ENCODE measurements at regions not wholly inside any gene's neighbourhood (a gene's known extent, or its start where the extent isn't known, plus 50 kb on each side); places are given as distances from the start of the nearest gene placed in this dataset.

- Mint-ChIP-seq H3K9me3 (peaks cover 15% of the 10 kb centered on the region), H3K27ac (no peak overlapping the region), H3K27me3 (ENCODE audit: low read depth) (no peaks in the 10 kb centered on the region), H3K4me1 (no peaks in the 10 kb centered on the region), H3K4me3 (no peak overlapping the region), H3K36me3 (no peaks in the 10 kb centered on the region)
- ChIA-PET POLR2A (no interaction called here), CTCF (no interaction called here)
- DNase-seq (ENCODE audit: low spot score) (no peak), ATAC-seq (no peak)
- no peak for TF ChIP-seq TCF7 (CRISPR knock-in tag; IDR thresholded peaks at IDR 0.05; ENCODE audit: low read depth)
- no peak for TF ChIP-seq CREB1 (CRISPR knock-in tag; IDR thresholded peaks at IDR 0.05)
- no peak for TF ChIP-seq RELA (CRISPR knock-in tag; IDR thresholded peaks at IDR 0.05; ENCODE audit: borderline replicate concordance)
- TF ChIP-seq ATF6 (CRISPR knock-in tag; IDR thresholded peaks at IDR 0.05): no peak
- TF ChIP-seq ZBTB43 (CRISPR knock-in tag; IDR thresholded peaks at IDR 0.05): no peak
- TF ChIP-seq ZNF416 (CRISPR knock-in tag; IDR thresholded peaks at IDR 0.05): no peak
- TF ChIP-seq ZSCAN18 (CRISPR knock-in tag; IDR thresholded peaks at IDR 0.05): no peak
- TF ChIP-seq HMGA2 (CRISPR knock-in tag; IDR thresholded peaks at IDR 0.05): no peak
- TF ChIP-seq ESRRA (CRISPR knock-in tag; IDR thresholded peaks at IDR 0.05; ENCODE audit: borderline replicate concordance): no peak
These were observed 466.6 kb upstream of the IGFBP3 start for GRCh38 chr7:46387646-46388045.

- H3K27ac Mint-ChIP-seq: no peak overlapping the region
- POLR2A ChIA-PET: no interaction called here
- DNase-seq (ENCODE audit: low spot score) (no peak), ATAC-seq (no peak)
- CTCF ChIA-PET: no interaction called here
- H3K4me3 Mint-ChIP-seq: no peak overlapping the region
- peaks cover 11% of the 10 kb centered on the region for H3K9me3 Mint-ChIP-seq
- no peaks in the 10 kb centered on the region for H3K36me3 Mint-ChIP-seq
- H3K4me1 Mint-ChIP-seq: no peaks in the 10 kb centered on the region
- TF ChIP-seq ZNF416 (CRISPR knock-in tag; IDR thresholded peaks at IDR 0.05) (no peak), GTF2I (CRISPR knock-in tag; conservative IDR thresholded peaks at IDR 0.05) (no peak), NR3C1 (CRISPR knock-in tag; conservative IDR thresholded peaks at IDR 0.05; ENCODE audit: low read depth) (no peak), ATF6 (CRISPR knock-in tag; IDR thresholded peaks at IDR 0.05) (no peak), STAT6 (CRISPR knock-in tag; conservative IDR thresholded peaks at IDR 0.05; ENCODE audit: low read depth) (no peak), IRF2 (CRISPR knock-in tag; IDR thresholded peaks at IDR 0.05; ENCODE audit: borderline replicate concordance, low read depth) (no peak), EMX1 (CRISPR knock-in tag; IDR thresholded peaks at IDR 0.05) (no peak), ZNF532 (CRISPR knock-in tag; IDR thresholded peaks at IDR 0.05; ENCODE audit: borderline replicate concordance) (no peak), NR1H2 (CRISPR knock-in tag; IDR thresholded peaks at IDR 0.05) (no peak), CREM (CRISPR knock-in tag; IDR thresholded peaks at IDR 0.05) (no peak)
- no peaks in the 10 kb centered on the region for H3K27me3 Mint-ChIP-seq (ENCODE audit: low read depth)
These were observed 465.6 kb upstream of the IGFBP3 start for GRCh38 chr7:46386428-46387399.
